Natural killer cell (primary cell): ENCODE measurements at regions not wholly inside any gene's neighbourhood (a gene's known extent, or its start where the extent isn't known, plus 50 kb on each side); places are given as distances from the start of the nearest gene placed in this dataset.

Source experiments
- ATAC-seq, 3 donors: fragments of 150-1000 bp in 2 of 3; fragments of 200-7000 bp in 1 of 3; cut with Tn5 transposase; 1 replicate in 1 of 3; 2 replicates in 2 of 3; pipeline ENCODE4 v1.10.0; 2021; ENCODE audit warnings: mild to moderate bottlenecking in 2 of 3, moderate library complexity in 2 of 3
- DNase-seq, 2 donors: peaks; one replicate each; pipeline versions ENCODE4 v3.0.0 to v3.0.0-alpha.2; 2013 to 2021; ENCODE audit warnings: mixed read lengths in 1 of 2
- H3K27ac ChIP-seq: one replicate; pipeline ENCODE4 v1.5.1; 2013; ENCODE audit warnings: mild to moderate bottlenecking, low read length
- H3K27me3 ChIP-seq: one replicate; pipeline ENCODE4 v1.6.1; 2013; ENCODE audit warnings: low read length; ENCODE audit not compliant: control insufficient read depth, insufficient read depth
- H3K36me3 ChIP-seq: one replicate; pipeline ENCODE4 v1.6.1; 2013; ENCODE audit warnings: low read length; ENCODE audit not compliant: control insufficient read depth, insufficient read depth
- H3K4me1 ChIP-seq: one replicate; pipeline ENCODE4 v1.6.1; 2013; ENCODE audit warnings: low read length; ENCODE audit not compliant: control insufficient read depth, insufficient read depth
- H3K4me3 ChIP-seq: one replicate; pipeline ENCODE4 v1.5.1; 2013; ENCODE audit warnings: low read length
- H3K9me3 ChIP-seq: one replicate; pipeline ENCODE4 v1.6.1; 2013; ENCODE audit warnings: low read length; ENCODE audit not compliant: control insufficient read depth, insufficient read depth
- H3K27ac Mint-ChIP-seq, 2 donors: one replicate each; pipeline ENCODE4 v1.8.0; 2022; ENCODE audit warnings: mild to moderate bottlenecking in 2 of 2, mixed read lengths in 2 of 2, moderate library complexity in 1 of 2
- H3K27me3 Mint-ChIP-seq, 2 donors: one replicate each; pipeline ENCODE4 v1.8.0; 2022; ENCODE audit warnings: low read depth in 2 of 2, mixed read lengths in 2 of 2
- H3K36me3 Mint-ChIP-seq: one replicate; pipeline ENCODE4 v1.8.0; 2022; ENCODE audit warnings: mixed read lengths
- H3K4me1 Mint-ChIP-seq, 2 donors: one replicate each; pipeline ENCODE4 v1.8.0; 2022; ENCODE audit warnings: mixed read lengths in 2 of 2
- H3K4me3 Mint-ChIP-seq: one replicate; pipeline ENCODE4 v1.8.0; 2022; ENCODE audit warnings: mild to moderate bottlenecking, moderate library complexity, mixed read lengths
- H3K9me3 Mint-ChIP-seq, 2 donors: one replicate each; pipeline ENCODE4 v1.8.0; 2022; ENCODE audit warnings: mixed read lengths in 2 of 2
- WGBS: methylation state at CpG from one replicate; pipeline ENCODE4 v1.1.7; 2013; ENCODE audit warnings: missing lambda C conversion rate; ENCODE audit not compliant: insufficient coverage; 5-methylcytosine and 5-hydroxymethylcytosine counted together
- intact Hi-C: fragments of 100-400 bp; cut with micrococcal nuclease; formaldehyde crosslinking; loops from one replicate; pipeline ENCODE4 v1.14.2; 2022
- TF ChIP-seq, protein P1 (sequence below): fragments of 200-600 bp; IDR thresholded peaks from one replicate; pipeline ENCODE4 v1.8.0; 2022; ENCODE audit warnings: antibody characterized with exemption

DNA sequence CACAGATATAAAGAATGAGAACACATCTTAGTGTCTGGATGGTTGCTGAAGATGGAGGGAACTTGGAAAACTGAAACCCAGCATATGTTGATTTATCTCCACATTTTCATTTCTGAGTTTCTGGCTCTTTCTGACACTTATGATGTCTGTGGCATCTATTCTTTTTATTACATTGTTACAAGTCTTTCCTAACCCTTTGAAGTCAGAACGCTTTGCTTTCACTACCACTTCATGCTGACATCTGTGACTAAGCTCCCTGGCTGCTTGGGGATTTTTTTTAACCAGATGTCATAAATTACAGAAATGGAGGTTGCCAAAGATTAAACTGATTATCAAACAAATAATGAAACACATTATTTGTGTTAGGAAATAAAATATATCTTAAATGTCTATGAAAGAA, 188.7 kb downstream of the KITLG start:
- Mint-ChIP-seq H3K27ac (no peak overlapping the region), H3K4me3 (no peak overlapping the region), H3K36me3 (no peaks in the 10 kb centered on the region), H3K27me3 (no peaks in the 10 kb centered on the region), H3K4me1 (no peaks in the 10 kb centered on the region), H3K9me3 (peaks cover 0 to 2% of the 10 kb centered on the region in 2 donors)
- no peak overlapping the region for H3K27ac ChIP-seq
- no peaks in the 10 kb centered on the region for H3K4me1 ChIP-seq
- H3K36me3 ChIP-seq, result no peaks in the 10 kb centered on the region
- TF ChIP-seq, protein P1, sequence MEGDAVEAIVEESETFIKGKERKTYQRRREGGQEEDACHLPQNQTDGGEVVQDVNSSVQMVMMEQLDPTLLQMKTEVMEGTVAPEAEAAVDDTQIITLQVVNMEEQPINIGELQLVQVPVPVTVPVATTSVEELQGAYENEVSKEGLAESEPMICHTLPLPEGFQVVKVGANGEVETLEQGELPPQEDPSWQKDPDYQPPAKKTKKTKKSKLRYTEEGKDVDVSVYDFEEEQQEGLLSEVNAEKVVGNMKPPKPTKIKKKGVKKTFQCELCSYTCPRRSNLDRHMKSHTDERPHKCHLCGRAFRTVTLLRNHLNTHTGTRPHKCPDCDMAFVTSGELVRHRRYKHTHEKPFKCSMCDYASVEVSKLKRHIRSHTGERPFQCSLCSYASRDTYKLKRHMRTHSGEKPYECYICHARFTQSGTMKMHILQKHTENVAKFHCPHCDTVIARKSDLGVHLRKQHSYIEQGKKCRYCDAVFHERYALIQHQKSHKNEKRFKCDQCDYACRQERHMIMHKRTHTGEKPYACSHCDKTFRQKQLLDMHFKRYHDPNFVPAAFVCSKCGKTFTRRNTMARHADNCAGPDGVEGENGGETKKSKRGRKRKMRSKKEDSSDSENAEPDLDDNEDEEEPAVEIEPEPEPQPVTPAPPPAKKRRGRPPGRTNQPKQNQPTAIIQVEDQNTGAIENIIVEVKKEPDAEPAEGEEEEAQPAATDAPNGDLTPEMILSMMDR, result no peak
- ATAC-seq, result no peak
- H3K9me3 ChIP-seq, result no peaks in the 10 kb centered on the region
- DNase-seq, result no peak
- H3K27me3 ChIP-seq, result no peaks in the 10 kb centered on the region
- intact Hi-C loops, result no loop called here
- 0% methylated on average over 1 of the region's 1 CpG for WGBS
- no peak overlapping the region for H3K4me3 ChIP-seq

DNA sequence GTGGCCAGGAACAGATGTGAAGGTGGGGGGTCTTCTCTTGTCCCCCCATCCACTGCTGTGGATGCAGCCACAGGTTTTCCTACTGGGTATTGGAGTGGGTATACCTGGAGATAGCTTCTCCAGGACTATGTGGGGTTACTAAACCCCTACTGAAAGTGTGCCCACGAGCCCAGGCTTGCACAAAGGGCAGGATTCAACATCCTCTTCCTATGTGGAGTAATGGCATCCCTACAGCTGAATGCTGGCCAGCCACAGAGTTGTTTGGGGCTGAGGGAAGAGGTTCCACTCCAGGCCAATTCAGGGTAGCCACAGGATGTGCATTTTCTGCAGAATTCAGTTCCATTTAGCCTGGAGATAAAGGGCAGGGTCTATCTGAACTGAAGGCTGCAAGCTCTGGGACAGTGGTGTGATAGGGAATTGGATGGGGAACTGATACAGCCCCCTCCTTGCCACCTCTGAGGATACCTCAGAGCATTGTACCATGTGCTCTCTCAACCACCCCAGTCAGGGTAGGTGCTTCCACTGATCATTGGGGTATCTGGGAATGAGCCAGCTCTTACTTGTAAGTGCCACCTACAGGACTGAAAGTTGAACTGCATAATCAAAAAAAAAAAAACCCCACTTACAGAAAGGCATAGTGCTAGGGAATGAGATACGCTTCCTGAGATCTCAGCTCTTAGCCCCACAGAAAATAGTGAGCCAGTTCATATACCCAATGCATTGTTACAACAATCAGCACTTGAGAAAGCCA, 187.1 kb downstream of the KITLG start:
- no peaks in the 10 kb centered on the region for H3K9me3 ChIP-seq
- H3K27ac ChIP-seq, result no peak overlapping the region
- H3K36me3 Mint-ChIP-seq, result no peaks in the 10 kb centered on the region
- no peaks in the 10 kb centered on the region for H3K27me3 ChIP-seq
- ATAC-seq (no peak), DNase-seq (no peak)
- H3K4me1 ChIP-seq, result no peaks in the 10 kb centered on the region
- H3K4me3 ChIP-seq, result no peak overlapping the region
- H3K4me1 Mint-ChIP-seq, result no peaks in the 10 kb centered on the region
- no peaks in the 10 kb centered on the region for H3K27me3 Mint-ChIP-seq
- 70% methylated on average over 2 of the region's 2 CpGs for WGBS
- no peak overlapping the region for H3K27ac Mint-ChIP-seq
- TF ChIP-seq, protein P1, result no peak
- intact Hi-C loops, result no loop called here
- H3K4me3 Mint-ChIP-seq, result no peak overlapping the region
- peaks cover 0 to 4% of the 10 kb centered on the region in 2 donors for H3K9me3 Mint-ChIP-seq
- no peaks in the 10 kb centered on the region for H3K36me3 ChIP-seq

DNA sequence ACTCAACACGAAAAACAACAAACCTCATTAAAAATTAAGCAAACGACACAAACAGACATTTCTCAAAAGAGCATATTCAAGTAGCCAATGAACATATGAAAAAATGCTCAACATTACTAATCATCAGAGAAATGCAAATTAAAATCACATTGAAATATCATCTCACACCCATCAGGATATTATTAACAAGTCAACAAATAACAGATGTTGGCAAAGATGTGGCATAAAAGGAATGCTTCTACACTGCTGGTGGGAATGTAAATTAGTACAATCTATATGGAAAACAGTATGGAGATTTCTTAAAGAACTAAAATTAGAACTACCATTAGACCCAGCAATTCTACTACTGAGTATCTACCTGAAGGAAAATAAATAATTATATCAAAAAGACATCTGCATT, 182.2 kb downstream of the KITLG start:
- intact Hi-C loops, result no loop called here
- ATAC-seq (no peak), DNase-seq (no peak)
- Mint-ChIP-seq H3K4me3 (no peak overlapping the region), H3K27ac (no peak overlapping the region), H3K36me3 (no peaks in the 10 kb centered on the region), H3K27me3 (no peaks in the 10 kb centered on the region), H3K9me3 (peaks cover 4 to 5% of the 10 kb centered on the region in 2 donors), H3K4me1 (peaks cover 0 to 4% of the 10 kb centered on the region in 2 donors)
- Histone ChIP-seq H3K4me1 (no peaks in the 10 kb centered on the region), H3K4me3 (no peak overlapping the region), H3K27ac (no peak overlapping the region), H3K36me3 (no peaks in the 10 kb centered on the region), H3K27me3 (no peaks in the 10 kb centered on the region), H3K9me3 (no peaks in the 10 kb centered on the region)
- TF ChIP-seq, protein P1, result no peak
- WGBS, result 100% methylated on average over 2 of the region's 2 CpGs

DNA sequence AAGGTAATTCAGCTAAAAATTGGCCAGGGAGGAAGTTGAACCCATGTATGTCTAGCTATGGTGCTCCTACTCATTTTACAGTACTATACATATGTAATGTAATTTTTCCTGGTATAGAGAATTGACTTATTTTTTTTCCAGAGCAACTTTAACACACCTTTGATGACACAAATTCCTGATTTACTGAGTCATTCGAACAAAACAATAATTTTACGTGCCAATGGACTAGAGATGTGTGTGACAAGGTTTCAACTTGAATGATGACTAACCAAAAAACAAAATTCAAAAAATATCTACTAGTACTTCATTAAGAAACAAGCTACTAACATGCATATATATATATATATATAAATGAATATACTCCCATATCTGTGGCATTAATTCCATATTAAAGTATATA, 180.5 kb downstream of the KITLG start:
- Mint-ChIP-seq H3K4me1 (peaks cover 0 to 4% of the 10 kb centered on the region in 2 donors), H3K27ac (no peak overlapping the region), H3K36me3 (no peaks in the 10 kb centered on the region), H3K4me3 (no peak overlapping the region), H3K9me3 (peaks cover 4% of the 10 kb centered on the region in 2 donors), H3K27me3 (no peaks in the 10 kb centered on the region)
- Histone ChIP-seq H3K9me3 (no peaks in the 10 kb centered on the region), H3K27me3 (no peaks in the 10 kb centered on the region), H3K4me3 (no peak overlapping the region), H3K36me3 (no peaks in the 10 kb centered on the region), H3K27ac (no peak overlapping the region), H3K4me1 (no peaks in the 10 kb centered on the region)
- TF ChIP-seq, protein P1, result no peak
- no peak for ATAC-seq
- intact Hi-C loops, result no loop called here
- no CpG with 5 or more reads among the region's 2 CpGs for WGBS
- DNase-seq, result no peak
